ENCODE measurements at regions not wholly inside any gene's neighbourhood (a gene's known extent, or its start where the extent isn't known, plus 50 kb on each side); places are given as distances from the start of the nearest gene placed in this dataset.

DNA sequence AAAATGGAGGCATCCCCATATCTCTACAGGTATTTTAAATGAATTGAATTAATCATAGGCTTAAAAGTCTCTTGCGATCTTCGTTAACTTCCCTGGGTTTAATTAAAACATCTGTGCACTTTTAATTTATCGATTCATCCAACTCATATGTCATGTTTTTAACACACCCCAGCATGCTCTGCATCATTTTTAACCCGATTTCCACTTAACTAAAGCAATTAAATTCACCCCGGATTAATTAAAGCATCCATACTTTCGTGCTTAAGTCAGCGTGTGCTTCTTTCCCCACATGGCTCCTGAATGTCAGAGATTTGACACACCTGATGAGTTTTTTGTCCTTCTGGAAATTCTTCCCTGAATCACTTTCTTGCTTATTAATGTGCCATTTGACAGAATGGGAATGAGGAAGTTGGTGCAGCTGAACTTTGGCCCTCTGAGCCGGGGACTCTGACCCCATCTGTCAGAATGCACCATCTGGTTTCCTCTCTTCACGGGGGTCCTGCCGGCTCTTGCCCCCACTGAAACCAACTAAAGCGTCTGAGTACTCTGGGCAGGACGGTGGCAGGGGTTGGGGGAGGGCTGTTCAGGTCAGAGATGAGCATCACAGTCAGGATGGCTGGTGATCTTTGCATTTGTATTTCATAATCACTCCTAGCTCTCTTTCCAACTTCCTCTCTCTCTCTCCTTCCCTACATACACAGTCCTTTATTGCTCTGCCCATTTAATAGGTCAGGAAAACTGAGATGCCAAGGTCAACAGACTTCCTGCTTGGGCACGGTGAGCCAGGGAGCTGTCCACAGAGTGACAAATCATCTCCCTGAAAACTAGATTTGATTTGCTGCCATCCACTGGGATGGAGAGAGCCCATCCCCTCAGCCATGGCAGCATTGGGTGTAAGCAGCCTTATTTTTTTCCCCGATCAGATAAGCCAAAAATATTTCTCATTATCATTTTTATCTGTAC, 180.3 kb upstream of the WWC1 start:
- Histone ChIP-seq H3K27ac (ENCODE audit: insufficient read depth, low read depth, low read length, poor library complexity, severe bottlenecking) (no peak overlapping the region), H3K4me3 (ENCODE audit: insufficient read depth, low read depth, low read length) (no peak overlapping the region), H3K4me1 (ENCODE audit: control insufficient read depth, insufficient read depth, low read length) (peaks cover 14% of the 10 kb centered on the region), H3K27me3 (ENCODE audit: control insufficient read depth, insufficient read depth, low read length, poor library complexity, severe bottlenecking) (no peaks in the 10 kb centered on the region), H3K9me3 (ENCODE audit: control insufficient read depth, low read length) (no peaks in the 10 kb centered on the region), H3K36me3 (ENCODE audit: control insufficient read depth, insufficient read depth, low read length) (no peaks in the 10 kb centered on the region)
- 75 to 83% methylated on average over 13 to 14 of the region's 14 CpGs for WGBS, 2 experiments

DNA sequence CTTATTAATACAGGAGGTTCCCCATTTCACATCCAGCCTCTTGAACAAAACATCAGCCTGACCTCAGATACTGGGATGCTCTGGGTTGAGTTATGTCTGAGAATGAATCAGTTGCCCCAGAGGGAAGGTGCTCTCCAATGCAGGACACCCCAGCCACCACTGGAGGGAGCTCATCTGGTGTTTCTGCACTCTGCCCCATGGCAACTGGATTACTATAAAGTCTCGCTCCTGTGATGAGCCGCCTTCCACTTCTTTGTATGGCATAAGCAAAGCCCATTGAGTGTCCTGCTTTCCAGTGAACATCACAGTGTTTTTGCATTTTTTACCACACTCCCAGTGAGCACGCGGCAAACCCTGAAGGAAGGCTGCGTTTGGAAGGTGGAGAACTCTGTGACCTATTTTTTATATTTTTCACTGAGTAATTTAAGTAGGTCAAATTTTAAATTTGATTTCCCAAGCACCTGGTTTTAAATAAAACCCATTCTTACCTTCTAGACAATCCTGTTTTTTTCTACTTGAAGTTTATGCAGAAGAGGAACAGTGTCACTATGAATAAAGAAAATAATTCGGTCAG, 176.9 kb upstream of the WWC1 start:
- WGBS, 2 experiments: 65 to 72% methylated on average over 6 of the region's 6 CpGs
- no peaks in the 10 kb centered on the region for H3K36me3 ChIP-seq (ENCODE audit: control insufficient read depth, insufficient read depth, low read length)
- H3K4me3 ChIP-seq (ENCODE audit: insufficient read depth, low read depth, low read length): no peak overlapping the region
- H3K27me3 ChIP-seq (ENCODE audit: control insufficient read depth, insufficient read depth, low read length, poor library complexity, severe bottlenecking): no peaks in the 10 kb centered on the region
- no peak overlapping the region for H3K27ac ChIP-seq (ENCODE audit: insufficient read depth, low read depth, low read length, poor library complexity, severe bottlenecking)
- no peaks in the 10 kb centered on the region for H3K9me3 ChIP-seq (ENCODE audit: control insufficient read depth, low read length)
- H3K4me1 ChIP-seq (ENCODE audit: control insufficient read depth, insufficient read depth, low read length): peaks cover 22% of the 10 kb centered on the region

DNA sequence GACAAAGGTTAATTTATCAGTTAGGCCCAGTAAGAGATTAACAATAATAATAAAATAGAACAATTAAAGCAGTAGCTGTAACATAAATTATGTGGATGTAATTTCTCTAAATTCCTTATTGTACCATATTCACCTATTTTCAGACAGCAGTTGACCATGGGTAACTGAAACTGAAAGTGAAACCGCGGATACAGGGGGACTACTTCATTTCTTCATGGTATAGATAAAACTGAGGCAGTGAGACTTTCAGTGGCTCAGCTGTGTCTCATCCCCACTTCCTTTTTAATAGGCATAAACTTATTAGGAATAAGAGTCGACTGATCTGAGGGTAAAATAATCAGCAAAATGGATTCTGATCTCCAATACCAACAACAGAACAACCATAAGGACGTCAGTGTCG, 174.0 kb upstream of the WWC1 start:
- Histone ChIP-seq H3K27ac (ENCODE audit: insufficient read depth, low read depth, low read length, poor library complexity, severe bottlenecking) (no peak overlapping the region), H3K4me3 (ENCODE audit: insufficient read depth, low read depth, low read length) (no peak overlapping the region), H3K9me3 (ENCODE audit: control insufficient read depth, low read length) (no peaks in the 10 kb centered on the region), H3K36me3 (ENCODE audit: control insufficient read depth, insufficient read depth, low read length) (no peaks in the 10 kb centered on the region), H3K27me3 (ENCODE audit: control insufficient read depth, insufficient read depth, low read length, poor library complexity, severe bottlenecking) (no peaks in the 10 kb centered on the region), H3K4me1 (ENCODE audit: control insufficient read depth, insufficient read depth, low read length) (peaks cover 15% of the 10 kb centered on the region)
- 92 to 98% methylated on average over 5 of the region's 5 CpGs for WGBS, 2 experiments

DNA sequence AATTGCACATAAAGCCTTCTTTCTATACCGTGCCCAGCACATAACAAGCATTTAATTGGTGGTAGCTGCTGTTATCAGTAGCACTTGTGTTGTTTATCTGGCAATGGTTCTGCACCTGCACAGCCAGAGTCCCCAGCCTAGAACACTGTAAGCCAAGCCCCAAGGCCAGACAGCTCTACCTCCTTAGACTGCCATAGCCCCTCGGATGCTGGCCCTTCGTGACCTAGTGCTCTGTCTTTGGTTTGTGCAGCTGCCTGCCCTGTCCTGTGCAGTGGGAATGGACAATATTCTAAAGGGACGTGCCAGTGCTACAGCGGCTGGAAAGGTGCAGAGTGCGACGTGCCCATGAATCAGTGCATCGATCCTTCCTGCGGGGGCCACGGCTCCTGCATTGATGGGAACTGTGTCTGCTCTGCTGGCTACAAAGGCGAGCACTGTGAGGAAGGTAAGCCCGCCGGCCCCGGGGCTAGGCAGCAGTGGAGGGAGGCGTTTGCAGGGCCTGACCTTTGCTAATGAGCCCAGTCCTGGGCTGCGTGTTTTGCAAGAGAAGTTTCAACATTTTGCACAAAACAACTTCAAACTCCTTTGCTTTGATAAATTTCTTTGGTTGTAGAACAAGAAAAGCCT, 173.3 kb upstream of the WWC1 start:
- Histone ChIP-seq H3K27me3 (ENCODE audit: control insufficient read depth, insufficient read depth, low read length, poor library complexity, severe bottlenecking) (no peaks in the 10 kb centered on the region), H3K36me3 (ENCODE audit: control insufficient read depth, insufficient read depth, low read length) (no peaks in the 10 kb centered on the region), H3K27ac (ENCODE audit: insufficient read depth, low read depth, low read length, poor library complexity, severe bottlenecking) (peak overlapping the region; percentile 67), H3K4me1 (ENCODE audit: control insufficient read depth, insufficient read depth, low read length) (peaks cover 15% of the 10 kb centered on the region), H3K4me3 (ENCODE audit: insufficient read depth, low read depth, low read length) (no peak overlapping the region), H3K9me3 (ENCODE audit: control insufficient read depth, low read length) (no peaks in the 10 kb centered on the region)
- WGBS, 2 experiments: 37 to 39% methylated on average over 16 of the region's 16 CpGs

DNA sequence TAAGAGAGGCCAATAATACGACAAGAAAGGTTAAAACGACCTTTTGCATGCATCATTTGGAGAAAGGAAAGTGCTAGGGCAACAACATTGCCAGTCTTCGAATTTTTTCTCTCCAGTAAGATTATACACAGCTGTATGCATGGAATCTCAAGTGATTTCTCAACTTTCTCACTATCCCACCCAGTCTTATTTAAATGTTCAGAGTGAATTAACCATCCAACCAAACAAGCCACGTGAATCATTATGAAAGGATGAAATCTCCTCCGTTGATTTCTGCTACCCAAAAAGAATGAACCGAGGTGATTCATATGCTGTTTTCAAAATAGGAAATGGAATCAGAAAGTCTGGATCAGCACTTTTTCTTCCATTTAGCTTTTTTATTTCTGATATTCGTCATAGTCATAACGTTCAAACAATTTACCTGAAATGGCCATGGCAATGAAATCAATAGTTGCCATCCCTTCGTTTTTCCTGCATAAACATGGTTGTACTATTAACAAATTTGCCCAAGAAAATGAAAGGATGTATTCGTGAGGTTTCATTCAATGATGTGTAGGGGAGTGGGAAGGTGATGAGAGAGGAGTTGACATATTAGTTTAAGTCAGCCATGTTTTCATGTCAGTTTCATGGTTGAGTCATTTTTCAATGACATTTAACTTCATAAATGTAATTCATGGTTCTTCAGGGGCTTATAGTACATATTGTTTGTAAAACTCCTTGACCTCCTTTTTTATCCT, 170.9 kb upstream of the WWC1 start:
- Histone ChIP-seq H3K36me3 (ENCODE audit: control insufficient read depth, insufficient read depth, low read length) (no peaks in the 10 kb centered on the region), H3K4me1 (ENCODE audit: control insufficient read depth, insufficient read depth, low read length) (peaks cover 15% of the 10 kb centered on the region), H3K4me3 (ENCODE audit: insufficient read depth, low read depth, low read length) (no peak overlapping the region), H3K27ac (ENCODE audit: insufficient read depth, low read depth, low read length, poor library complexity, severe bottlenecking) (no peak overlapping the region), H3K9me3 (ENCODE audit: control insufficient read depth, low read length) (no peaks in the 10 kb centered on the region), H3K27me3 (ENCODE audit: control insufficient read depth, insufficient read depth, low read length, poor library complexity, severe bottlenecking) (no peaks in the 10 kb centered on the region)
- WGBS, 2 experiments: 86 to 88% methylated on average over 10 of the region's 10 CpGs

DNA sequence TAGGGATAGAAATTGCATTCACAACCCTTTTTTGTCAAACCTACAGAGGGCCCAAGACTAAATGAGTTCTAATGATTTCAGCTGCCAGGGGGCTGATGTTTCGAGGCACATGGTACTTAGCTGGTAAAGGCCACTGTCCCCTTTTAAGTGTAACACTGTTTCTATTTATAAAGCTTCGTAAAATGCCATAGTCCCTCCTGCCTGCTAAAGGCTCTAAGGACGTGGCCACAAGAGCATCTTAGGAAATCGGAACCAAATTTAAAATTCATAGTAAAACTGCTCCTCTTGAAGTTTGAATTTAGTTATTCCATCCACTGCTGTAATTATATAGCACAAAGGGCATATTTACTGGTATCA, 170.3 kb upstream of the WWC1 start:
- 91 to 97% methylated on average over 4 of the region's 4 CpGs for WGBS, 2 experiments
- no peak overlapping the region for H3K27ac ChIP-seq (ENCODE audit: insufficient read depth, low read depth, low read length, poor library complexity, severe bottlenecking)
- H3K9me3 ChIP-seq (ENCODE audit: control insufficient read depth, low read length): no peaks in the 10 kb centered on the region
- H3K4me3 ChIP-seq (ENCODE audit: insufficient read depth, low read depth, low read length): no peak overlapping the region
- H3K4me1 ChIP-seq (ENCODE audit: control insufficient read depth, insufficient read depth, low read length): peaks cover 15% of the 10 kb centered on the region
- no peaks in the 10 kb centered on the region for H3K27me3 ChIP-seq (ENCODE audit: control insufficient read depth, insufficient read depth, low read length, poor library complexity, severe bottlenecking)
- no peaks in the 10 kb centered on the region for H3K36me3 ChIP-seq (ENCODE audit: control insufficient read depth, insufficient read depth, low read length)

DNA sequence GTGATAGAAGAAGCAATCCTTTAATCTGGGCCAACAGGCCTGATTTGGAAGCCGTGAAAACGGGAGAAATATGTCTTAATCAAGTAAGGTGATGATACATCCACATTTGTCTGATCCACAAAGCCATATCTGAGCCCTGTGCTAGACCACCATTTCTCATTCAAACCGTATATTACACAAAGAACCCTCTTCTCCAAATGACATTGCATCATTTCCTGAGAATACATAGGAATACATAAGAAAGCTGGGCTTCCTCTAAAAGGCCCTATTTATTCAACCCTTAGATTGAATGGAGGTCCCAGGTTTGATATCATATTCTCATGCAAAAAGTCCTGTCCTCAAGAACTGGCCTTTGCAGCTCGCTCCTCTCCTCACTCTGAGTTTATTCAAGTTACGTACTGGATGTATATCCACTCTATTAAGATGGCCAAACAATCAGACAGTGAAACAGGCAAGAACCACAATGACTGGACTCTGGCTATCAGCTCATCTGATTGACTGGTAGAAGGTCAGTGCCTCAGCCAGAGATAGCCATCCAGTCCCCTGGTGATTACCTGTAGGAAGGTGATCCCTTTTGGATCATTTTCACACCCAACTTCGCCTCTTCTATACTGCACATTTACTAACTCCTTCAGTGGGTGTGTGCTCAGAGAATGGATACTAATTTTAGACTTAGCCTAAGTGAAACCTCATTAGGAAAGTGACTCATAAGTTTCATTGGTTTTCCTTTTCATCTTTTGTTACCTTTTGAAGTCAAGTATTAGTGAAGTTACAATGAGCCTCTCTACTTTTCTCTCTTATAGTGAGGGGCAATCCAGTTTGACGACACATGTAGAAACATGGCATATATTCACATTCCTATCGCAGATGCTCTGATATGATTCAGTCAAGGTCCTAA, 167.6 kb upstream of the WWC1 start:
- no peak overlapping the region for H3K4me3 ChIP-seq (ENCODE audit: insufficient read depth, low read depth, low read length)
- no peaks in the 10 kb centered on the region for H3K36me3 ChIP-seq (ENCODE audit: control insufficient read depth, insufficient read depth, low read length)
- peaks cover 15% of the 10 kb centered on the region for H3K4me1 ChIP-seq (ENCODE audit: control insufficient read depth, insufficient read depth, low read length)
- no peaks in the 10 kb centered on the region for H3K9me3 ChIP-seq (ENCODE audit: control insufficient read depth, low read length)
- H3K27me3 ChIP-seq (ENCODE audit: control insufficient read depth, insufficient read depth, low read length, poor library complexity, severe bottlenecking): no peaks in the 10 kb centered on the region
- 97% methylated on average over 8 of the region's 8 CpGs for WGBS, 2 experiments
- no peak overlapping the region for H3K27ac ChIP-seq (ENCODE audit: insufficient read depth, low read depth, low read length, poor library complexity, severe bottlenecking)

DNA sequence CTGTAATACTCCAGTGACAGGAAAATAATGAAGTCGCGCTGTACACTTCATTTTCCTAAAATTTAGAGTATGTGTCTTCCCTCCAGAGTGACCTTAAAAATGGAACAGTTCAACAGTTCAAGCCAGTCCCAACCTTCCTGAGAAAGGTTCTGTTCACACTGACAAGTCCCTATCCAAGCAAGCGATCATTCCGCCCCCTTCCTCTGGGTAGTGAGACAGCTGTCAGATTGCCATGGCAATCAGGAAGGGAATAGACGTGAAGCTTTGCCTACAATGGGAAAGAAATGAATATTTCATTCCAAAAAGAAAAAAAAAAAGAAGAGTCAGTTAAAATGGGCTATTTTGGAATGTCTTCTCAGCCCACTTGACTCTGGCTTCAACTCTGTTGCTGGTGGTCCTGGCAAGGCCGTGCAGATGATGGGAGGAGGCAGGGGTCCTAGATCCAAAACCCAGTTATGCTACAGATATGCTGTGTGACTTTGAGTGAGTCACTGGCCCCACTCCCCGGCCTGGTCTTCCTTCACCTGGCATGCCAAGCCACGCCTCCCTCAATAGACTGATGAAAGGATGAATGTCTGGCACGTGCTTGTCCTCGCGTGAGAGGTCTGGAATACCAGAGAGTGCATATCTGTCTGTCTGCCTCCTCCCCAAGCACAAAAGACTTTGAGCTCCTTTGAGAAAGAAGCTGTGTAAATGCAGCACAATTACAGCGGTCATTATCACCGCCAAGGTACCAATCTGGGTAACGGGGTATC, 165.8 kb upstream of the WWC1 start:
- Histone ChIP-seq H3K4me3 (ENCODE audit: insufficient read depth, low read depth, low read length) (no peak overlapping the region), H3K27ac (ENCODE audit: insufficient read depth, low read depth, low read length, poor library complexity, severe bottlenecking) (no peak overlapping the region), H3K36me3 (ENCODE audit: control insufficient read depth, insufficient read depth, low read length) (no peaks in the 10 kb centered on the region), H3K4me1 (ENCODE audit: control insufficient read depth, insufficient read depth, low read length) (peaks cover 16% of the 10 kb centered on the region), H3K27me3 (ENCODE audit: control insufficient read depth, insufficient read depth, low read length, poor library complexity, severe bottlenecking) (no peaks in the 10 kb centered on the region), H3K9me3 (ENCODE audit: control insufficient read depth, low read length) (no peaks in the 10 kb centered on the region)
- WGBS, 2 experiments: 94 to 95% methylated on average over 14 of the region's 14 CpGs

DNA sequence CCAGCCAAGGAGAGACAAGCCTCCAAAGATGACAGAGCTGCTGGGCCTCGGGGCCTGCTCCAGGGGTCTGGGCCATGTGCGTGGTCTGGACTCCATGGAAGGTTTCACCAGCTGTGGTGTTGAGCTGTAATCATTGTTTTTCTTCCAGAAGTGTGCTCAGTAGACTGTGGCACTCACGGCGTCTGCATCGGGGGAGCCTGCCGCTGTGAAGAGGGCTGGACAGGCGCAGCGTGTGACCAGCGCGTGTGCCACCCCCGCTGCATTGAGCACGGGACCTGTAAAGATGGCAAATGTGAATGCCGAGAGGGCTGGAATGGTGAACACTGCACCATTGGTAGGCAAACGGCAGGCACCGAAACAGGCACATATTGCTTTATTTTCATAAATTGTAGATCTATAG, 164.8 kb upstream of the WWC1 start:
- Histone ChIP-seq H3K36me3 (ENCODE audit: control insufficient read depth, insufficient read depth, low read length) (no peaks in the 10 kb centered on the region), H3K27me3 (ENCODE audit: control insufficient read depth, insufficient read depth, low read length, poor library complexity, severe bottlenecking) (no peaks in the 10 kb centered on the region), H3K27ac (ENCODE audit: insufficient read depth, low read depth, low read length, poor library complexity, severe bottlenecking) (no peak overlapping the region), H3K4me3 (ENCODE audit: insufficient read depth, low read depth, low read length) (no peak overlapping the region), H3K4me1 (ENCODE audit: control insufficient read depth, insufficient read depth, low read length) (peaks cover 16% of the 10 kb centered on the region), H3K9me3 (ENCODE audit: control insufficient read depth, low read length) (no peaks in the 10 kb centered on the region)
- WGBS, 2 experiments: 91 to 94% methylated on average over 15 of the region's 15 CpGs

Measured in ectodermal cell (in vitro differentiated cells).